Globus pallidus (tissue), 1 donor: ENCODE measurements at regions not wholly inside any gene's neighbourhood (a gene's known extent, or its start where the extent isn't known, plus 50 kb on each side); places are given as distances from the start of the nearest gene placed in this dataset.
"Not testable (repeated sequence)": the region's sequence is repeated elsewhere in the genome, so short reads cannot be mapped to it uniquely, and the experiment has no call there.

Source experiments
- DNase-seq: peaks from one replicate; pipeline ENCODE4 v3.0.0-alpha.2; 2015; ENCODE audit warnings: low spot score

- DNase-seq = no peak
Measured at GRCh38 chr7:9505516-9505915, 1072.1 kb downstream of the NXPH1 start.

- no peak for DNase-seq
Measured at GRCh38 chr7:9507290-9507689, 1073.9 kb downstream of the NXPH1 start.

DNA sequence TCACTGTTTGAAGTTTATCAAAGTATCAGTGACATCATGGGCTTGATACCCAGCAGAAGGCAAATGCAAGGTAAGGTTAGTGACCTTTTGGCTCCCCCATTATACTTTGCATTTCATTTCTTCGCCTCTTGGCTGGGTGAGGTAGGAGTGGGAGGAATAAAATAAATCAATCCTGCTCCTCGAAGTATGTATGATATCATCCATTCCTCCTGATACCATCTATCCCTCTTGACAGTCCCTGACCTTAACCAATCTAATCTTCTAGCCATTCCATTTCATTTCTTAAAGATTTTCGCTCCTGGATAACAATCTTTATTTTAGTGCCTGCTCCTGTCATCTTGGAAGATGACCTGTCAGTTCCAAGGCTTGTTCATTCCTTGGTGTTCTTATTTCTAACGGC, 1083.3 kb downstream of the NXPH1 start:
- no peak for DNase-seq

GRCh38 chr7:9523579-9523978, 1090.2 kb downstream of the NXPH1 start:
- DNase-seq = no peak

GRCh38 chr7:9552431-9552830, 1119.0 kb downstream of the NXPH1 start:
- DNase-seq = not testable (repeated sequence)

- DNase-seq = no peak
Measured at GRCh38 chr7:9557853-9558252, 1124.4 kb downstream of the NXPH1 start.

DNA sequence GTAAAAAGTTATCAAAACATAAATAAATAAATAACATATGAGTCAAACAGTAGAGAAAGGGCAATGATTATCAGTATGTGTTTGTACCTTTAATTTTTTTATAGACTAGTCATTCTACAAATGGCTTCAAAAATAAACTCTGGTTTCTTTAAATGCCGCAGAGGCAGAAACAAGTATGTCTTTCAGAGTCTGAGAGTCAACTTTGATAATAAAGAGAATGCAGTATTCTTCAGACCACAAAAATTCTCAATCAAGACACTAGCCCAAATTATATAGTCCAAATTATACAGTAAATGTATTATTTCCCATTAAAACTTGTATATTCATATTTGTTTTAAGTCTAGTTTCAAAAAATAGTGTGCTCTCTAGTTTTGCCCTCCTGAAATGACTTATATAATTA, 1142.3 kb downstream of the NXPH1 start:
- DNase-seq = no peak

DNA sequence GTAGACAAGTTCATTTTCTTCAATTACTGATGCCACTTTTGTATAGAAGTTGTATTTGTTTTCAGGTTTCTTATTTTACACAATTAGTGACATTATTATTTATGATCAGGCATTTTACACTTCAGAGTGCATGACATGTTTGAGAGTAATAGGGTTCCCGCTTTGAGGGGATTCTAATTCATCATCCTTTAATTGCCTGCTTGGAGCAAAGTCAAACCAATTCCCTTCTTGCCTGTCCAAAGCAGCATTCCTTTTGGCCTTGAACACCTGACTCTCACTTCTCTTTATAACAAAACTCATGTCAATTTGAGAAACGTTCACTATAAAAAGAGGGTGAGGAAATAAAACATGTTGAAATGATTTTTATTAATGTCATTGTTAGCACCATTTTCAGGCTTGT, 1149.4 kb downstream of the NXPH1 start:
- DNase-seq = no peak

DNA sequence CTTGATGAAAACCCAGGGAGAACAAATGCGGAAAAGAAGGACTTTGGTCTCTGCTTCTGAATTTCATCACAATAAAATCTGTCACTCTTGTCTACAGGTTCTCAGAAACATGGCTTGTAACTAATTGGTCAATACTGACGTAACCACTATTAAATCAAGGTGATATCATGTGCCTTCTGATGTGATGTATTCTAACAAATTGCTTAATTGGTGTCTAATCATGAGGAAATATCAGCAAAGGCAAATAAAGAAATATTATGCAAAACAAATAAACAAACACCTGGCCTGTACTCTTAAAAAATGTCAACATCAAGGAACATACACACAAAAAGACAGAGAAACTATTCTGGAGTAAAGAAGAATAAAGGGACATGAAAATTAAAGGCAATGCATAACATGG, 1165.0 kb downstream of the NXPH1 start:
- DNase-seq = no peak

- no peak for DNase-seq
Measured at GRCh38 chr7:9600974-9601373, 1167.6 kb downstream of the NXPH1 start.

- no peak for DNase-seq
Measured at GRCh38 chr7:9603291-9603690, 1169.9 kb downstream of the NXPH1 start.

DNA sequence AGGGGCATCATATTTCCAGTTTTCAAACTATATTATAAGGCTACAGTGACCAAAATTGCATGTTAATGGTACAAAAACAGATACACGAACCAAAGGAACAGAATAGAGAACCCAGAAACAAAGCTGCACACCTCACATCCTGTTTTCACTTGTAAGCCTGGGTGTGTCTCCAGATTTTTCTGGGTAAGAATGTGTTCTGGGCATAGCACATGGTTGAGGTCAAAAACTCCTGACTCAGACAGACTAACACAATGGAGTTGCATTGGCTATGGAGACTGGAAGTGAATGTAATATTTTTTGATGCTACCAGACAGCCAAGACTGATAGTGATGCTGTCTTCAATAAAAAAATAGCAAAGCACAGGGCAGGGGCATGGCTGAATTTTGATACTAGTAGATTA, 1175.2 kb downstream of the NXPH1 start:
- DNase-seq = no peak

DNA sequence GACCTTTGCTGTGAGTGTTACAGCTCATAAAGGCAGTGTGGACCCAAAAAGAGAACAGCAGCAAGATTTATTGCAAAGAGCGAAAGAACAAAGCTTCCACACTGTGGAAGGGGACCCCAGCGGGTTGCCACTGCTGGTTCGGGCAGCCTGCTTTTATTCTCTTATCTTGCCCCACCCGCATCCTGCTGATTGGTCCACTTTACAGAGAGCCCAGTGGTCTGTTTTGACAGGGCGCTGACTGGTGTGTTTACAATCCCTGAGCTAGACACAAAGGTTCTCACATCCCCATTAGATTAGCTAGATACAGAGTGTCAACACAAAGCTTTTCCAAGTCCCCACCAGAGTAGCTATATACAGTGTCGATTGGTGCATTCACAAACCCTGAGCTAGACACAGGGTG, 1187.5 kb downstream of the NXPH1 start:
- not testable (repeated sequence) for DNase-seq

DNA sequence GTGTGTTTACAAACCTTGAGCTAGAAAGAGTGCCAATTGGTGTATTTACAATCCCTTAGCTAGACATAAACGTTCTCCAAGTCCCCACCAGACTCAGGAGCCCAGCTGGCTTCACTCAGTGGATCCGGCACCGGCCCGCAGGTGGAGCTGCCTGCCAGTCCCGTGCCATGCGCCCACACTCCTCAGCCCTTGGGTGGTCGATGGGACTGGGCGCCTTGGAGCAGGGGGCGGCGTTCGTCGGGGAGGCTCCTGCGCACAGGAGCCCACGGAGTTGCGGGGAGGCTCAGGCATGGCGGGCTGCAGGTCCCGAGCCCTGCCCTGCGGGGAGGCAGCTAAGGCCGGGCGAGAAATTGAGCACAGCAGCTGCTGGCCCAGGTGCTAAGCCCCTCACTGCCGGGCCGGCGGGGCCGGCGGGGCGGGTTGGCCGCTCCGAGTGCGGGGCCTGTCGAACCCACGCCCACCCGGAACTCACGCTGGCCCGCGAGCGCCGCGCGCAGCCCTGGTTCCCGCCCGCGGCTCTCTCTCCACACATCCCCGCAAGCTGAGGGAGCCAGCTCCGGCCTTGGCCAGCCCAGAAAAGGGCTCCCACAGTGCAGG, 1188.0 kb downstream of the NXPH1 start:
- not testable (repeated sequence) for DNase-seq

DNA sequence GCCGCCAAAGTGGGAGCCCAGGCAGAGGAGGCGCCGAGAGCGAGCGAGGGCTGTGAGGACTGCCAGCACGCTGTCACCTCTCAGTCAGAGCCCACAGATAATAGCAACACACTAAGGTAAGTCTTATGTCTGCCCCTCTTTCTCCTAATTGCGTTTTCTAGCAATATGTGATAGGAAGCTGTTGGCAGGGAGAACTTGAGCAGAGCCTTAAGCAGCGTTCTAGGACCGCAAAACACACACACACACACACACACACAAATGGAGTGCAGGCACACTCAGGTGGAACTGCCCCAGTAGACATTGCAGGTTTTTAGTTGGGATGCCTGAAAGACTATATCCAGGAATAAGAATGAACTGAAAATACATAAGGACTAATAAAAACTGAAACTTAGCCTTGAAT, 1188.5 kb downstream of the NXPH1 start:
- DNase-seq = no peak

- DNase-seq = no peak
Measured at GRCh38 chr7:9625953-9626352, 1192.5 kb downstream of the NXPH1 start.

GRCh38 chr7:9645756-9646155, 1212.3 kb downstream of the NXPH1 start:
- no peak for DNase-seq

- no peak for DNase-seq
Measured at GRCh38 chr7:9657257-9657656, 1223.8 kb downstream of the NXPH1 start.

- no peak for DNase-seq
Measured at GRCh38 chr7:9671979-9672917, 1238.8 kb downstream of the NXPH1 start.

- no peak for DNase-seq
Measured at GRCh38 chr7:9680713-9681112, 1247.3 kb downstream of the NXPH1 start.

GRCh38 chr7:9681284-9681683, 1247.9 kb downstream of the NXPH1 start:
- DNase-seq = no peak

GRCh38 chr7:9691286-9691685, 1257.9 kb downstream of the NXPH1 start:
- DNase-seq = no peak

DNA sequence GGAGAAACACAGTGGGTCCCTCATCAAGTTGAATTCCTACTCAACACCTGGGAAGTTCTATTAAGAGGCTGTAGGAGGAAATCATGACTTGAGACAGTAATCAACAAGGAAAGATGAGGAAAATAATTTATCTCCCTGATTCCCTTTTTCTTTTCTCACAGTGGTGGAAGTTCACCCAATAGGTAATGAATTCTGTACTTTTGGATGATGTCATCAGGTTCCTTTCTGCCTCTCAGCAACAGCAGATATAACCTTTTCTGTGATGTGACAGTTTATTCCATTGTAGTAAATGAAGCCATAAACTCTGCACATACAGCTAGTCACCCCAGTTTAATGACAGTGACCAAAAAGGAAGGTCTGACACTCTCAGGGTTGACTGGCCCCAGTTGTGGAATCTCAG, 1265.0 kb downstream of the NXPH1 start:
- DNase-seq = no peak

DNA sequence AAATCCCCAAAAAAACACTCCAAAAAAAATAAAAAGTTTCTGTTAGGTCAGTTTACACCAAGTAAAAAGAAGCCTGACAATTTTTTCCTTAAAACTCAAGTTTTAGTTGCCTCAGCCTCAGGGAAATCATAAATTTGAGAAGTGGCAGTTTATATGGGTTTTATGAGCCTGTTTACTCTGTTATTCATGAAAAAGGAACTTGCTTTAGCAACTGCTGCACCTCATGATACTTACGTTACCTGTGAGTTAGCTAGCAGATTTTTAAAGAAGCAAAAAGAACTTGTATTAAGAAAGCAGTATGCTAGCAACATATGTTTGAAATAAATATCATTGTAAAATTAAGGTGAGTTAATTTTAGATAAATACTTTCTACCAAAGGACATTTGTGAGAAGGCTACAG, 1264.5 kb upstream of the PHF14 start:
- no peak for DNase-seq
